Nephron (organoid): ENCODE measurements at regions not wholly inside any gene's neighbourhood (a gene's known extent, or its start where the extent isn't known, plus 50 kb on each side); places are given as distances from the start of the nearest gene placed in this dataset.

Experiments
- H3K27ac Mint-ChIP-seq, 3 experiments: 2 replicates each; pipeline ENCODE4 v1.8.0; 2020; ENCODE audit warnings: mixed read lengths in 3 of 3, mild to moderate bottlenecking in 2 of 3, moderate library complexity in 1 of 3
- H3K27me3 Mint-ChIP-seq: 2 replicates; pipeline ENCODE4 v1.8.0; 2021; ENCODE audit warnings: low read depth, mild to moderate bottlenecking, moderate library complexity, mixed read lengths
- H3K36me3 Mint-ChIP-seq: 2 replicates; pipeline ENCODE4 v1.8.0; 2020; ENCODE audit warnings: low read depth, mixed read lengths
- H3K4me1 Mint-ChIP-seq: 2 replicates; pipeline ENCODE4 v1.8.0; 2020; ENCODE audit warnings: mixed read lengths
- H3K4me3 Mint-ChIP-seq, 3 experiments: 2 replicates each; pipeline ENCODE4 v1.8.0; 2020; ENCODE audit warnings: mild to moderate bottlenecking in 3 of 3, mixed read lengths in 3 of 3, moderate library complexity in 2 of 3
- H3K9me3 Mint-ChIP-seq: 2 replicates; pipeline ENCODE4 v1.8.0; 2020; ENCODE audit warnings: mixed read lengths
- CTCF ChIP-seq, 3 experiments: fragments of 200-600 bp; sonication (generic); IDR thresholded peaks; one replicate each; pipeline ENCODE4 v1.5.0; 2021; ENCODE audit warnings: antibody characterized with exemption in 3 of 3; ENCODE audit not compliant: unreplicated experiment in 3 of 3

GRCh38 chr14:98136012-98136789 lies 1135.8 kb downstream of the BCL11B start:
- H3K36me3 Mint-ChIP-seq: no peaks in the 10 kb centered on the region

GRCh38 chr14:98137131-98138025 lies 1134.6 kb downstream of the BCL11B start:
- TF ChIP-seq CTCF (IDR thresholded peaks at IDR 0.05; ENCODE audit: unreplicated experiment in 3 of 3): no peak
- Mint-ChIP-seq H3K27me3 (peaks cover 61% of the 10 kb centered on the region), H3K9me3 (no peaks in the 10 kb centered on the region), H3K27ac (peak overlapping the region in 1 of 3 experiments; percentile 15), H3K4me3 (peak overlapping the region in 2 of 3 experiments; percentile 15 to 61), H3K4me1 (peaks cover 31% of the 10 kb centered on the region), H3K36me3 (no peaks in the 10 kb centered on the region)

More at GRCh38 chr14:98136012-98136789, 1135.8 kb downstream of the BCL11B start:
- H3K27ac Mint-ChIP-seq: no peak overlapping the region
- no peaks in the 10 kb centered on the region for H3K9me3 Mint-ChIP-seq
- H3K4me1 Mint-ChIP-seq: peaks cover 38% of the 10 kb centered on the region
- H3K4me3 Mint-ChIP-seq: peak overlapping the region in 1 of 3 experiments; percentile 21
- peaks cover 52% of the 10 kb centered on the region for H3K27me3 Mint-ChIP-seq
- TF ChIP-seq CTCF (IDR thresholded peaks at IDR 0.05; ENCODE audit: unreplicated experiment in 3 of 3): no peak

GRCh38 chr14:98138666-98139065 lies 1133.3 kb downstream of the BCL11B start:
- no peak overlapping the region for H3K4me3 Mint-ChIP-seq
- H3K4me1 Mint-ChIP-seq: peaks cover 31% of the 10 kb centered on the region
- peaks cover 56% of the 10 kb centered on the region for H3K27me3 Mint-ChIP-seq
- no peaks in the 10 kb centered on the region for H3K9me3 Mint-ChIP-seq
- no peak overlapping the region for H3K27ac Mint-ChIP-seq
- peak; percentile 38 to 63 (median 52) for TF ChIP-seq CTCF (IDR thresholded peaks at IDR 0.05; ENCODE audit: unreplicated experiment in 3 of 3)
- H3K36me3 Mint-ChIP-seq: no peaks in the 10 kb centered on the region

GRCh38 chr14:98140862-98141530 lies 1131.0 kb downstream of the BCL11B start:
- H3K4me3 Mint-ChIP-seq: no peak overlapping the region
- H3K27ac Mint-ChIP-seq: no peak overlapping the region
- no peaks in the 10 kb centered on the region for H3K9me3 Mint-ChIP-seq
- H3K36me3 Mint-ChIP-seq: no peaks in the 10 kb centered on the region
- peaks cover 46% of the 10 kb centered on the region for H3K27me3 Mint-ChIP-seq
- TF ChIP-seq CTCF (IDR thresholded peaks at IDR 0.05; ENCODE audit: unreplicated experiment in 3 of 3): no peak
- peaks cover 31% of the 10 kb centered on the region for H3K4me1 Mint-ChIP-seq

- no peak overlapping the region for H3K4me3 Mint-ChIP-seq
- no peak overlapping the region for H3K27ac Mint-ChIP-seq
- no peaks in the 10 kb centered on the region for H3K9me3 Mint-ChIP-seq
- no peak for TF ChIP-seq CTCF (IDR thresholded peaks at IDR 0.05; ENCODE audit: unreplicated experiment in 3 of 3)
- H3K27me3 Mint-ChIP-seq: peaks cover 24% of the 10 kb centered on the region
- peaks cover 5% of the 10 kb centered on the region for H3K4me1 Mint-ChIP-seq
- no peaks in the 10 kb centered on the region for H3K36me3 Mint-ChIP-seq
Observed at GRCh38 chr14:98143566-98143965, 1128.4 kb downstream of the BCL11B start.
